ENCODE measurements at regions not wholly inside any gene's neighbourhood (a gene's known extent, or its start where the extent isn't known, plus 50 kb on each side); places are given as distances from the start of the nearest gene placed in this dataset.

GRCh38 chr6:97885828-97886227 is 602.8 kb upstream of the MMS22L start:
- Histone ChIP-seq H3K4me1 (ENCODE audit: control insufficient read depth, insufficient read depth, low read length) (peaks cover 6% of the 10 kb centered on the region), H3K27ac (ENCODE audit: low read depth, low read length) (no peak overlapping the region), H3K36me3 (ENCODE audit: control insufficient read depth, insufficient read depth, low read length) (no peaks in the 10 kb centered on the region), H3K9ac (ENCODE audit: low read length) (no peak overlapping the region), H3K4me3 (ENCODE audit: low read depth, low read length) (no peak overlapping the region), H3K27me3 (ENCODE audit: control insufficient read depth, insufficient read depth, low read length) (no peaks in the 10 kb centered on the region), H3K9me3 (ENCODE audit: control insufficient read depth, insufficient read depth, low read depth, low read length) (no peaks in the 10 kb centered on the region)

GRCh38 chr6:97901531-97901930 is 618.5 kb upstream of the MMS22L start:
- no peak overlapping the region for H3K9ac ChIP-seq (ENCODE audit: low read length)
- H3K36me3 ChIP-seq (ENCODE audit: control insufficient read depth, insufficient read depth, low read length) = no peaks in the 10 kb centered on the region
- no peaks in the 10 kb centered on the region for H3K9me3 ChIP-seq (ENCODE audit: control insufficient read depth, insufficient read depth, low read depth, low read length)
- H3K4me3 ChIP-seq (ENCODE audit: low read depth, low read length) = no peak overlapping the region
- H3K27me3 ChIP-seq (ENCODE audit: control insufficient read depth, insufficient read depth, low read length) = no peaks in the 10 kb centered on the region
- H3K4me1 ChIP-seq (ENCODE audit: control insufficient read depth, insufficient read depth, low read length) = no peaks in the 10 kb centered on the region
- H3K27ac ChIP-seq (ENCODE audit: low read depth, low read length) = no peak overlapping the region

DNA sequence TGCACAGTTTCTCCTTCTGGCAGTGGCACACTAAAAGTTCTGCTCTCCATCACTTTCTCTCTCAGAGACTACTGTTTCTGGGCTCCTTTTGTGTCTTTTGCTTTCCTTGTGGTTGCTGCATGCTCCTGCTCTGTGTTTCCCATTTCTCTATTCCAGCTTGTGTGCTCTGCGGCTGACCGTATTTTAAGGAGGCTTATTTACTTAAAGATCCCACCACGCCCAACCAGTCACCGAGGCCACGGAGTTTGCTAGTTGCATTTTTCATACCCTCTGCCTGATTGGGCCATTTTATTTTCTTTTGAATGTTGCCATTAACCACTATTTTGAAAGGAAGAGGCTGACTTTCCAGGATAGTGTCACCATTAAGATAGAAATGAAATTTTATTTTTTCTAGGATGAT is 626.4 kb upstream of the MMS22L start:
- H3K27ac ChIP-seq (ENCODE audit: low read depth, low read length) = no peak overlapping the region
- no peak overlapping the region for H3K4me3 ChIP-seq (ENCODE audit: low read depth, low read length)
- H3K4me1 ChIP-seq (ENCODE audit: control insufficient read depth, insufficient read depth, low read length) = no peaks in the 10 kb centered on the region
- H3K9me3 ChIP-seq (ENCODE audit: control insufficient read depth, insufficient read depth, low read depth, low read length) = no peaks in the 10 kb centered on the region
- no peaks in the 10 kb centered on the region for H3K27me3 ChIP-seq (ENCODE audit: control insufficient read depth, insufficient read depth, low read length)
- H3K36me3 ChIP-seq (ENCODE audit: control insufficient read depth, insufficient read depth, low read length) = no peaks in the 10 kb centered on the region
- H3K9ac ChIP-seq (ENCODE audit: low read length) = no peak overlapping the region

GRCh38 chr6:97913721-97914120 is 630.7 kb upstream of the MMS22L start:
- no peaks in the 10 kb centered on the region for H3K27me3 ChIP-seq (ENCODE audit: control insufficient read depth, insufficient read depth, low read length)
- no peak overlapping the region for H3K9ac ChIP-seq (ENCODE audit: low read length)
- no peaks in the 10 kb centered on the region for H3K9me3 ChIP-seq (ENCODE audit: control insufficient read depth, insufficient read depth, low read depth, low read length)
- H3K4me3 ChIP-seq (ENCODE audit: low read depth, low read length) = no peak overlapping the region
- H3K27ac ChIP-seq (ENCODE audit: low read depth, low read length) = no peak overlapping the region
- H3K36me3 ChIP-seq (ENCODE audit: control insufficient read depth, insufficient read depth, low read length) = no peaks in the 10 kb centered on the region
- H3K4me1 ChIP-seq (ENCODE audit: control insufficient read depth, insufficient read depth, low read length) = peaks cover 28% of the 10 kb centered on the region

- no peak overlapping the region for H3K4me3 ChIP-seq (ENCODE audit: low read depth, low read length)
- H3K36me3 ChIP-seq (ENCODE audit: control insufficient read depth, insufficient read depth, low read length) = no peaks in the 10 kb centered on the region
- no peak overlapping the region for H3K9ac ChIP-seq (ENCODE audit: low read length)
- H3K4me1 ChIP-seq (ENCODE audit: control insufficient read depth, insufficient read depth, low read length) = peaks cover 30% of the 10 kb centered on the region
- no peaks in the 10 kb centered on the region for H3K9me3 ChIP-seq (ENCODE audit: control insufficient read depth, insufficient read depth, low read depth, low read length)
- no peaks in the 10 kb centered on the region for H3K27me3 ChIP-seq (ENCODE audit: control insufficient read depth, insufficient read depth, low read length)
- no peak overlapping the region for H3K27ac ChIP-seq (ENCODE audit: low read depth, low read length)
Measured at GRCh38 chr6:97914912-97915311, 631.9 kb upstream of the MMS22L start.

- Histone ChIP-seq H3K4me3 (ENCODE audit: low read depth, low read length) (no peak overlapping the region), H3K27ac (ENCODE audit: low read depth, low read length) (no peak overlapping the region), H3K9ac (ENCODE audit: low read length) (no peak overlapping the region), H3K27me3 (ENCODE audit: control insufficient read depth, insufficient read depth, low read length) (no peaks in the 10 kb centered on the region), H3K9me3 (ENCODE audit: control insufficient read depth, insufficient read depth, low read depth, low read length) (no peaks in the 10 kb centered on the region), H3K4me1 (ENCODE audit: control insufficient read depth, insufficient read depth, low read length) (peaks cover 30% of the 10 kb centered on the region), H3K36me3 (ENCODE audit: control insufficient read depth, insufficient read depth, low read length) (no peaks in the 10 kb centered on the region)
Measured at GRCh38 chr6:97915537-97915936, 632.5 kb upstream of the MMS22L start.

DNA sequence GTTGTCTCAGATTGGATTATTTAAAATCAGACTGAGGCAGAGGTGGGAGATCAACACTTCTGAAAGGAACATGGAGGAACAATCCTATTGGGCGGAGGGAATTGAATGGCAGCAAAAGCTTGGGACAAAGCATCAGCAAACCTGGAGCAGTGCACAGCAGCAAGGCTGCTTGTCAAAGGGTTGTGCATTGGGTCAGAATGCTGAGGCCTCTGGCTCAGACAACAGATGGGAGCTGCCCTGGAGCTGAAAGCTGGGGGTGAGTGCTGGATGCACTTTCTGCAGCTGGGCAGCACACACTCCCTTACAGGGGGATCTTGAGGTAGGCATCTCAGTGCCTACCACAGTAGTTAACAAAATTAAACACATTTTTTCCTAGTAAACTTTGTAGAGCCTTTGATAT is 634.4 kb upstream of the MMS22L start:
- Histone ChIP-seq H3K9ac (ENCODE audit: low read length) (no peak overlapping the region), H3K36me3 (ENCODE audit: control insufficient read depth, insufficient read depth, low read length) (no peaks in the 10 kb centered on the region), H3K9me3 (ENCODE audit: control insufficient read depth, insufficient read depth, low read depth, low read length) (no peaks in the 10 kb centered on the region), H3K27me3 (ENCODE audit: control insufficient read depth, insufficient read depth, low read length) (no peaks in the 10 kb centered on the region), H3K4me1 (ENCODE audit: control insufficient read depth, insufficient read depth, low read length) (peaks cover 30% of the 10 kb centered on the region), H3K4me3 (ENCODE audit: low read depth, low read length) (no peak overlapping the region), H3K27ac (ENCODE audit: low read depth, low read length) (no peak overlapping the region)

- H3K36me3 ChIP-seq (ENCODE audit: control insufficient read depth, insufficient read depth, low read length) = no peaks in the 10 kb centered on the region
- H3K9me3 ChIP-seq (ENCODE audit: control insufficient read depth, insufficient read depth, low read depth, low read length) = no peaks in the 10 kb centered on the region
- H3K4me3 ChIP-seq (ENCODE audit: low read depth, low read length) = no peak overlapping the region
- no peak overlapping the region for H3K9ac ChIP-seq (ENCODE audit: low read length)
- no peaks in the 10 kb centered on the region for H3K27me3 ChIP-seq (ENCODE audit: control insufficient read depth, insufficient read depth, low read length)
- no peak overlapping the region for H3K27ac ChIP-seq (ENCODE audit: low read depth, low read length)
- H3K4me1 ChIP-seq (ENCODE audit: control insufficient read depth, insufficient read depth, low read length) = peaks cover 30% of the 10 kb centered on the region
Measured at GRCh38 chr6:97919046-97919445, 636.0 kb upstream of the MMS22L start.

DNA sequence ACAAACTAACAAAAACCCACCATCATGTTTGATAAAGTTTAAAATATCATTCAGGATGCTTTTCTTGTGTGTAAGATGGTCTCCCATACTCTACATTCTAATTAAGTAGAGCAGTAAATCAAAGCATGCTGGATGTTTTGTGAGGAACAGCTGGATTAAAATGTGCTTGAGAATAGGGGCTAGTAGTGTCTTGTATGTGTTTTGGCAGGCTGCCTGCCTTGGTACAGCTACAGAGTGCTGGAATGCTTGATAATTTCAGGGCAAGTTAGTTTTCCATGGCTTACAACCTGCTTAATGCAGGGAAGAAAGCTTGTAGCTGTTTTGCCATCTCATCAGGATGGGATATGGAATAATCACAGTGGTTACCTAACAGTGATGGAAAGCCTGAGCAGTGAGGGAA is 636.6 kb upstream of the MMS22L start:
- Histone ChIP-seq H3K9me3 (ENCODE audit: control insufficient read depth, insufficient read depth, low read depth, low read length) (no peaks in the 10 kb centered on the region), H3K4me3 (ENCODE audit: low read depth, low read length) (no peak overlapping the region), H3K4me1 (ENCODE audit: control insufficient read depth, insufficient read depth, low read length) (peaks cover 30% of the 10 kb centered on the region), H3K9ac (ENCODE audit: low read length) (no peak overlapping the region), H3K27ac (ENCODE audit: low read depth, low read length) (no peak overlapping the region), H3K27me3 (ENCODE audit: control insufficient read depth, insufficient read depth, low read length) (no peaks in the 10 kb centered on the region), H3K36me3 (ENCODE audit: control insufficient read depth, insufficient read depth, low read length) (no peaks in the 10 kb centered on the region)

DNA sequence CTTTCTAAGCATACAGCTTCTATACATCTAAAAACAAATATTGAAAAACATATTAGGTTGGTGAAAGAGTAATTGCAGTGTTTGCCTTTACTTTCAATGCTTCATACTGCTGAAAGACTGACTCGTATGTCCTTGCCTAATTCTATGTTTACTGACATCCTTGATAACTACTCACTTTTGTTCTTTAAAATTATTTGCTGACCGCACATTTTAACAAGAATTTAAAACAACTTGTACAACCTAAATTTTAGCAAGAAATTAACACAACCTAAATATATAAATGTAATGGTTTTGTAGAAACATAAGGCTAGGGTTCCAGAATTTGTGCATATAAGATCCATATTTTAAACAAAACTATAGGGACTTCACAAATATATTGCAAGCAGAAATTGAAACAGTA is 640.2 kb upstream of the MMS22L start:
- Histone ChIP-seq H3K4me3 (ENCODE audit: low read depth, low read length) (no peak overlapping the region), H3K9ac (ENCODE audit: low read length) (no peak overlapping the region), H3K9me3 (ENCODE audit: control insufficient read depth, insufficient read depth, low read depth, low read length) (no peaks in the 10 kb centered on the region), H3K4me1 (ENCODE audit: control insufficient read depth, insufficient read depth, low read length) (peaks cover 9% of the 10 kb centered on the region), H3K27me3 (ENCODE audit: control insufficient read depth, insufficient read depth, low read length) (no peaks in the 10 kb centered on the region), H3K36me3 (ENCODE audit: control insufficient read depth, insufficient read depth, low read length) (no peaks in the 10 kb centered on the region), H3K27ac (ENCODE audit: low read depth, low read length) (no peak overlapping the region)

- no peak overlapping the region for H3K4me3 ChIP-seq (ENCODE audit: low read depth, low read length)
- no peaks in the 10 kb centered on the region for H3K36me3 ChIP-seq (ENCODE audit: control insufficient read depth, insufficient read depth, low read length)
- H3K4me1 ChIP-seq (ENCODE audit: control insufficient read depth, insufficient read depth, low read length) = peaks cover 5% of the 10 kb centered on the region
- H3K9me3 ChIP-seq (ENCODE audit: control insufficient read depth, insufficient read depth, low read depth, low read length) = no peaks in the 10 kb centered on the region
- H3K27ac ChIP-seq (ENCODE audit: low read depth, low read length) = no peak overlapping the region
- no peaks in the 10 kb centered on the region for H3K27me3 ChIP-seq (ENCODE audit: control insufficient read depth, insufficient read depth, low read length)
- no peak overlapping the region for H3K9ac ChIP-seq (ENCODE audit: low read length)
Measured at GRCh38 chr6:97925504-97925903, 642.5 kb upstream of the MMS22L start.

All from HUES6 (cell line).